ENCODE measurements at regions not wholly inside any gene's neighbourhood (a gene's known extent, or its start where the extent isn't known, plus 50 kb on each side); places are given as distances from the start of the nearest gene placed in this dataset.
A peak's percentile ranks its signal among the peaks of the same experiment; 100 is the strongest.

DNA sequence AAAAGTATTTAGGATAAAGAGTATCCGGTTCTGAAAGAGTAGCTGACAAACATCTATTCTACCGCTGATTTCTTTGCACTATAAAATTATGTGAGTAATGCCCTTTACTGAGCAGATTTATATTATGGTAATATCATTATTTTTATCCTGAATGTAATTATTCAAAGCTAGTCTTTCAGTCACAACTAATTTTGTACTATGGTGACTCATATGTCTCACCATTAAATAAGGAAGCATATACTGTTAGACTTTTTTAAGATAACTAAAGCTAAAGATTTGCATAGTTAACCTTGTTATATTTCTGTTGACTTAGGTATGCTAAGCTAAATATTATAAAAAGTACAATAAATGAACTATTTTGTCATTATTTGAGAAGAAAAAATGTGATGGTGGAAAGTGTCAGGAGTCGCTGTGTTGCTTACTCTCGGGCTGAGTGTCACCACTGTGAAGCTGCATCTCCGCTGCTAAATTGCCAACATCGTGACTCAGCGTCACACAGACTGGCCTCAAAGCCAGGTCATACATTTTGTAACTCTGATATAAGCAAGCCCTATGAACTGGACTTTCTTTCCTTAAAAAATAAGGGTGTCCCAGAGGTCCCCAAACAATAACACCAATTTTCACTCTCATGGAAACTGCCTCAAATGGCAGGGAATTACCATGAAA lies 69.1 kb upstream of the SSTR1 start:
- DNase-seq (ENCODE audit: low read depth, low spot score), result no peak
- in situ Hi-C loops (cut with HindIII; ENCODE audit: low sequenced_read_pairs), result no loop called here
- no peak overlapping the region for H3K4me3 ChIP-seq (ENCODE audit: low read depth, low read length)
- TF ChIP-seq, protein P1, sequence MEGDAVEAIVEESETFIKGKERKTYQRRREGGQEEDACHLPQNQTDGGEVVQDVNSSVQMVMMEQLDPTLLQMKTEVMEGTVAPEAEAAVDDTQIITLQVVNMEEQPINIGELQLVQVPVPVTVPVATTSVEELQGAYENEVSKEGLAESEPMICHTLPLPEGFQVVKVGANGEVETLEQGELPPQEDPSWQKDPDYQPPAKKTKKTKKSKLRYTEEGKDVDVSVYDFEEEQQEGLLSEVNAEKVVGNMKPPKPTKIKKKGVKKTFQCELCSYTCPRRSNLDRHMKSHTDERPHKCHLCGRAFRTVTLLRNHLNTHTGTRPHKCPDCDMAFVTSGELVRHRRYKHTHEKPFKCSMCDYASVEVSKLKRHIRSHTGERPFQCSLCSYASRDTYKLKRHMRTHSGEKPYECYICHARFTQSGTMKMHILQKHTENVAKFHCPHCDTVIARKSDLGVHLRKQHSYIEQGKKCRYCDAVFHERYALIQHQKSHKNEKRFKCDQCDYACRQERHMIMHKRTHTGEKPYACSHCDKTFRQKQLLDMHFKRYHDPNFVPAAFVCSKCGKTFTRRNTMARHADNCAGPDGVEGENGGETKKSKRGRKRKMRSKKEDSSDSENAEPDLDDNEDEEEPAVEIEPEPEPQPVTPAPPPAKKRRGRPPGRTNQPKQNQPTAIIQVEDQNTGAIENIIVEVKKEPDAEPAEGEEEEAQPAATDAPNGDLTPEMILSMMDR (IDR thresholded peaks at IDR 0.05; ENCODE audit: low read depth, low read length), result no peak

DNA sequence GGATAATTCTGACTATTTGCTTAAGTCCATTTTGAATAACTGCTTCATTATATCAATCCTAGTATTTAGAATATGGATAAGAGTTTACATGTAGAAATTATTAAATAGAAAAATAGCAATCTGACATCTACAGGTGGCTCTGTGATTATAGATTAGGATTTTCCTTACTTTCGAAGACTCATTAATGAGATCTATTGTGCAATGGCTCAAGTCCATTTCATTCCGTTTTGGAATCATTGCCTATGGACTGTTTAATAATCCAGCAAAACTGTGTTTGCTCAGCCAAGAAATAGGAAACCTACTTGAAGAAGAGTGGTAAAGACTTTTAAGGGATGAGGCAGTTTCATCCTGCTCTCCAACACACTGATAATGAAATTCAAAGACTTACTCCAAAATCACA lies 67.8 kb upstream of the SSTR1 start:
- no peak for DNase-seq (ENCODE audit: low read depth, low spot score)
- TF ChIP-seq, protein P1 (IDR thresholded peaks at IDR 0.05; ENCODE audit: low read depth, low read length), result no peak
- no peak overlapping the region for H3K4me3 ChIP-seq (ENCODE audit: low read depth, low read length)
- in situ Hi-C loops (cut with HindIII; ENCODE audit: low sequenced_read_pairs), result no loop called here

DNA sequence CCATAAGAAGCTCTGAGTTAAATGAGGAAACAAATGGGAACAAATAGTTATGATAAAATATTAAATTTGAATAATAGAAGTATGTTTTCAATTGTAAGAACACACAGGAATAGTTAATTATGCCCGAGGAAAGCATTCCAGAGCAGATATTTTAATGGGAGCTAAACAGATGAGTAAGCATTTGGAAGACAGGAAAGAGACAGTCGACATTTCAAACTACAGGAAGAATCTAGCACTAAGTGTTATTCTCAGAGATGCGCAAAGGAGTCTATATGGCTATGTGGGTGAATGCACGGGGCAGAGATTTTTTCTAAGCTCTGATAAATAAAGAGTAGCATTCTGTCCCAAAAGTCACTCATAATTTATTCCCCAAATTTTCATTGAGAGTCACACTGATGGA lies 64.5 kb upstream of the SSTR1 start:
- in situ Hi-C loops (cut with HindIII; ENCODE audit: low sequenced_read_pairs), result no loop called here
- no peak for DNase-seq (ENCODE audit: low read depth, low spot score)
- H3K4me3 ChIP-seq (ENCODE audit: low read depth, low read length), result no peak overlapping the region

DNA sequence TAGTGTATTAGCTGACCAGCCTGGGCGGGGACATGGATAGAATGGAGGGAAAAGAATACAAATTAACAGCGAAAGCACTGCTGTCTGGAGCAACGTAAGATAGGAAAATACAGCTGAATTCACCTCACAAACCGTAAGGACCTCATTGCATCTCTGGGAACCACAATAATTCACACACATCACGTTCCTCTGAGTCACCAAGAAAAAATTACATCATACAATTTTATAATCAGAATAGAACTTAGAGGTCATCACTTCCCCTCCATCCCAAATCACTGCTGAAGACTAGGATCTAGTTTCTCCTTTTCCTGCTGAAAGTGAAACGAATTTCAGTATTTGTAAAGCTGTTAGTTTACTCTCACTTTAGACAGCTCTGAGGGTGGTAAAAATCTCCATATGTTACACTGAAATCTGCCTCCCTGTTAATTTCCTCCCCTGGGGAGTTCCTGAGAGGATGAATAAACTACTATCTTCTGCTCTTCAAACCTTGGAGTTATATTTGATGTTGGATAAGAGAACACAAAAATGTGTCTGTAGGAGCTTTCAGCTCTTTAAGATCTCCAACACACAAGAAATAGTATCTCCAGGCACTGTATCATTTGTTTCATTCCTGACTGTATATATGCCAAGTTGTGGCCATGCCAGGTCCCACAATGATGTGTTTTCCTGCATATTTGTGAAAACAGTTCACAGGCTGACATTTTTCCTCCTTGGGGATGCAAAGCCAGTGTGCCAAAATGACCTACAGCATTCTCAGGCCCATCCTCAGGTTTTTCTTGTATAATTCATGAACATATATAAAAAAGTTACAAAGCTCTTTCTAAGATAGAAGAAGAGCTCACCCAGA lies 63.8 kb upstream of the SSTR1 start:
- H3K4me3 ChIP-seq (ENCODE audit: low read depth, low read length), result no peak overlapping the region
- TF ChIP-seq, protein P1 (IDR thresholded peaks at IDR 0.05; ENCODE audit: low read depth, low read length), result no peak
- DNase-seq (ENCODE audit: low read depth, low spot score), result peak; percentile 72
- in situ Hi-C loops (cut with HindIII; ENCODE audit: low sequenced_read_pairs), result no loop called here

More for the DNA sequence above, 64.5 kb upstream of the SSTR1 start:
- TF ChIP-seq, protein P1 (IDR thresholded peaks at IDR 0.05; ENCODE audit: low read depth, low read length), result no peak

DNA sequence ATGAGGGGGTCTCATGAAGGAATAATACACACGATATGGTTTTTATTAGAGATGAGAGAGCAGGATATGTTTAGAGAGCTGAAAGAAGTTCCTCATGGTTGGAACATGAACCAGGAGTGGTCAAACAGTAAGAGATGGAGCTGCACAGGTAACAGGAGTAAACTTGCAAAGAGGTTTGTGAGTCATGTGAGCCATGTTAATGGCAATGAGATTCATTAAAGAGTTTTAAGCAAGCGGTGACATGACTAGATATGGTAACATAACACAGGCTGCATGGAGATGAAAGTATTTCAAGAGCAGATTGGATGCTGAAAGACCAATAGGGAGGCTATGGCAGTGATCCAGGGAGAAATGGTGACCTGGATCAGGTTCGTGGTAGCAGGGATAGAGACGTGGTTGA lies 62.6 kb upstream of the SSTR1 start:
- TF ChIP-seq, protein P1 (IDR thresholded peaks at IDR 0.05; ENCODE audit: low read depth, low read length), result no peak
- in situ Hi-C loops (cut with HindIII; ENCODE audit: low sequenced_read_pairs), result no loop called here
- H3K4me3 ChIP-seq (ENCODE audit: low read depth, low read length), result no peak overlapping the region
- no peak for DNase-seq (ENCODE audit: low read depth, low spot score)

DNA sequence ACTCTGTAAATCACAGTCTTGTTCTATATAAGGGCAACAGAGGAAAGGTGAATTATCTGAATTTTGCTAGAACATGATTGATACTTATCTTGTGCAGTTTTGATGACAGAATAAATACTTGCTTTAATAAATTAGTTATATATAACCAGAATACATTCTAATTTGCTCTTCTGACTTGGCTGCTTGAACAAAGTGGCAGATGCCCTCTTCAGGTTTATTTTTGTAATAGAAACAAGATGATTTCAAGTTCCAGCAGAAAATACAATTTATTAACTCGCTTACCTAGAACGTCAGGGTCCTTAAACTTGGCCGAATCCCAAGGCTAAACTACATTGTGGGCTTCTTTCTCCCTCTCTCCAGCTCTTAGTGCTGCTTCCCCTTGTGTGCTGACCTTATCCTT lies 57.6 kb upstream of the SSTR1 start:
- in situ Hi-C loops (cut with HindIII; ENCODE audit: low sequenced_read_pairs), result no loop called here

More for the DNA sequence above, 57.6 kb upstream of the SSTR1 start:
- DNase-seq (ENCODE audit: low read depth, low spot score), result no peak
- TF ChIP-seq, protein P1 (IDR thresholded peaks at IDR 0.05; ENCODE audit: low read depth, low read length), result no peak
- H3K4me3 ChIP-seq (ENCODE audit: low read depth, low read length), result no peak overlapping the region

All from astrocyte of the spinal cord (primary cell).